ENCODE measurements at regions not wholly inside any gene's neighbourhood (a gene's known extent, or its start where the extent isn't known, plus 50 kb on each side); places are given as distances from the start of the nearest gene placed in this dataset.

GRCh38 chr3:117793622-117794265, 1084.2 kb downstream of the TUSC7 start:
- Mint-ChIP-seq H3K36me3 (ENCODE audit: insufficient read depth, unreplicated experiment) (no peaks in the 10 kb centered on the region), H3K27me3 (ENCODE audit: insufficient read depth, unreplicated experiment) (peaks cover 3% of the 10 kb centered on the region), H3K4me3 (ENCODE audit: unreplicated experiment) (no peak overlapping the region), H3K9me3 (ENCODE audit: unreplicated experiment) (no peaks in the 10 kb centered on the region), H3K4me1 (ENCODE audit: low read depth, unreplicated experiment) (no peaks in the 10 kb centered on the region), H3K27ac (ENCODE audit: unreplicated experiment) (no peak overlapping the region)
- no peak for DNase-seq
- POLR2A ChIA-PET, result no interaction called here
- intact Hi-C loops (cut with micrococcal nuclease; ENCODE audit: unreplicated experiment), result no loop called here
- TF ChIP-seq CTCF (IDR thresholded peaks at IDR 0.05; ENCODE audit: insufficient read depth in 1 of 2, low read depth in 1 of 2, low read length in 1 of 2, severe bottlenecking in 1 of 2, unreplicated experiment in 1 of 2), result no peak
- no peaks in the 10 kb centered on the region for H3K27me3 ChIP-seq (replicated peaks; ENCODE audit: control insufficient read depth, insufficient read depth, low read length)
- CTCF ChIA-PET, result interaction anchor here (0.7 kb wide), 1 partner anchor 8 kb away, joined by 3 read pairs; no protein-coding TSS in a partner anchor
- no TSS peak for BruUV-seq (replicated peaks)
- no peak overlapping the region for H3K4me3 ChIP-seq (ENCODE audit: low read depth, low read length)
- H3K4me1 ChIP-seq, result no peaks in the 10 kb centered on the region
- no peaks in the 10 kb centered on the region for H3K36me3 ChIP-seq (ENCODE audit: control insufficient read depth, insufficient read depth, low read length)
- no peaks in the 10 kb centered on the region for H3K9me3 ChIP-seq

DNA sequence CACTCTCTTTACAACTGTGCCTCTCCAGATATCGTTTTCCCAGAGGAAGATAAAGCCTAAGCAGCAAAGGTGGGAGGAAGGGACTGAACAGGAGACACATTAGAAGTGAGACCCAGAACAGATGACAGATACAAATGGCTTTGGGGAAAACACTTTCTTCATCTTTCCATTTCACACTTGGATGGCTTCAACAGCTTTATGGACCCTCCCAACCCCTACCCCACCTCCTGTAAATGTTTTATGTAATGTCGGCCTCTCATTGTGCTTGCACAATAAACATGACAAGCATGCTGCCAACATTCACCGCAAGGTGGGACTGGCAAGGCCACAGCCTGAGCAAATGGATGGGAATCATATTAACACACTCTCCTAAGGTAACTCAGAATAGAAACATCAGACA, 1088.6 kb downstream of the TUSC7 start:
- no peak overlapping the region for H3K4me3 Mint-ChIP-seq (ENCODE audit: unreplicated experiment)
- BruUV-seq (replicated peaks), result no TSS peak
- H3K27me3 Mint-ChIP-seq (ENCODE audit: insufficient read depth, unreplicated experiment), result peaks cover 3% of the 10 kb centered on the region
- ChIA-PET CTCF (no interaction called here), POLR2A (no interaction called here)
- no peak for TF ChIP-seq CTCF (IDR thresholded peaks at IDR 0.05; ENCODE audit: insufficient read depth in 1 of 2, low read depth in 1 of 2, low read length in 1 of 2, severe bottlenecking in 1 of 2, unreplicated experiment in 1 of 2)
- Histone ChIP-seq H3K4me3 (ENCODE audit: low read depth, low read length) (no peak overlapping the region), H3K27me3 (replicated peaks; ENCODE audit: control insufficient read depth, insufficient read depth, low read length) (no peaks in the 10 kb centered on the region), H3K36me3 (ENCODE audit: control insufficient read depth, insufficient read depth, low read length) (no peaks in the 10 kb centered on the region), H3K9me3 (no peaks in the 10 kb centered on the region), H3K4me1 (no peaks in the 10 kb centered on the region)
- H3K4me1 Mint-ChIP-seq (ENCODE audit: low read depth, unreplicated experiment), result peaks cover 10% of the 10 kb centered on the region
- H3K27ac Mint-ChIP-seq (ENCODE audit: unreplicated experiment), result no peak overlapping the region
- intact Hi-C loops (cut with micrococcal nuclease; ENCODE audit: unreplicated experiment), result no loop called here
- no peak for DNase-seq
- H3K36me3 Mint-ChIP-seq (ENCODE audit: insufficient read depth, unreplicated experiment), result no peaks in the 10 kb centered on the region
- no peaks in the 10 kb centered on the region for H3K9me3 Mint-ChIP-seq (ENCODE audit: unreplicated experiment)

DNA sequence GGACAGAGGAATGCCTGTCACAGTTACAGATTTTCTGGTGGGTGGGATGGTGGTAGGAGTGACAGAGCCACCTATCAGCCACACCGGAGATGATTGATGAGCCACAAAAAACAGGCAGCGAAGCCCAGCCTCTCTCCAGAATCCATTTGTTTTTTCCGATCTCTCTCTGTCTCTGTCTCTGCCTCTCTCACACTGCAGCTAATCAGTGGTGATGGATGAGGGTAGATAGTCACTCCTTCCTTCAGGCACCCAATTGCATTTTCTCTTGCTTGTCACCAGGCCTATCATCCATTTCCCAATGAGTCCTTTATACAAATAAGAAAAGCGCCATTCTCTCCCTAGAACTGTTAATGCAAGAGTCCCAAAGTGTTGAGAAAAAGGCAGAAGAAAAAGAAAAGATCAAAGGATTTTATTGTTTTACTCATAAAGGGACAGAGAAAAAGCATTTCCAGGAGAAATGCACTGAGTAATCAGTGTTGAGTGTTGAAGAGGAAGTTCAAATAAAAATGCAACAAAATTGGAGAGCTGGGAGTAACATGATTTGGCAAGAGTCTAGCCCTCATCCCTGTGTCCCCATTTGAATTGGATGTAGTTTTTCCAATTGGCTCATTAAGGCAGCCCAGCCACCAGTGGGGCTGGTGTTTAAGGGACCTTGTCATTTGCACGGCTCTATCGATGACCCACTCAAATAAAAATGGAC, 1089.3 kb downstream of the TUSC7 start:
- H3K27me3 Mint-ChIP-seq (ENCODE audit: insufficient read depth, unreplicated experiment), result peaks cover 3% of the 10 kb centered on the region
- no peaks in the 10 kb centered on the region for H3K4me1 ChIP-seq
- H3K27ac Mint-ChIP-seq (ENCODE audit: unreplicated experiment), result no peak overlapping the region
- no peaks in the 10 kb centered on the region for H3K27me3 ChIP-seq (replicated peaks; ENCODE audit: control insufficient read depth, insufficient read depth, low read length)
- ChIA-PET POLR2A (no interaction called here), CTCF (no interaction called here)
- no peak for DNase-seq
- no peaks in the 10 kb centered on the region for H3K36me3 ChIP-seq (ENCODE audit: control insufficient read depth, insufficient read depth, low read length)
- no peaks in the 10 kb centered on the region for H3K36me3 Mint-ChIP-seq (ENCODE audit: insufficient read depth, unreplicated experiment)
- no TSS peak for BruUV-seq (replicated peaks)
- intact Hi-C loops (cut with micrococcal nuclease; ENCODE audit: unreplicated experiment), result no loop called here
- no peaks in the 10 kb centered on the region for H3K9me3 ChIP-seq
- H3K9me3 Mint-ChIP-seq (ENCODE audit: unreplicated experiment), result no peaks in the 10 kb centered on the region
- H3K4me3 Mint-ChIP-seq (ENCODE audit: unreplicated experiment), result no peak overlapping the region
- peaks cover 10% of the 10 kb centered on the region for H3K4me1 Mint-ChIP-seq (ENCODE audit: low read depth, unreplicated experiment)
- no peak for TF ChIP-seq CTCF (IDR thresholded peaks at IDR 0.05; ENCODE audit: insufficient read depth in 1 of 2, low read depth in 1 of 2, low read length in 1 of 2, severe bottlenecking in 1 of 2, unreplicated experiment in 1 of 2)
- H3K4me3 ChIP-seq (ENCODE audit: low read depth, low read length), result no peak overlapping the region
